Smooth muscle cell (in vitro differentiated cells): ENCODE measurements at regions not wholly inside any gene's neighbourhood (a gene's known extent, or its start where the extent isn't known, plus 50 kb on each side); places are given as distances from the start of the nearest gene placed in this dataset.

ENCODE experiments used
- DNase-seq: peaks from one replicate; lab custom pipeline; 2025; ENCODE audit not compliant: unreplicated experiment; lab: John Stamatoyannopoulos, UW
- H2AFZ ChIP-seq: fragments of 200-600 bp; sonication (generic); 2 replicates; pipeline ENCODE4 v1.6.0; 2016; ENCODE audit warnings: antibody characterized with exemption, low read depth, mild to moderate bottlenecking
- H3F3A ChIP-seq: fragments of 200-600 bp; sonication (generic); 2 replicates; pipeline ENCODE4 v1.6.0; 2017; ENCODE audit warnings: antibody characterized with exemption, low read depth
- H3K27ac ChIP-seq: fragments of 200-600 bp; sonication (generic); 2 replicates; pipeline ENCODE4 v1.5.1; 2016; ENCODE audit warnings: low read depth, mild to moderate bottlenecking
- H3K27me3 ChIP-seq: fragments of 200-600 bp; sonication (generic); 2 replicates; pipeline ENCODE4 v1.6.1; 2016; ENCODE audit warnings: low read depth, mild to moderate bottlenecking
- H3K36me3 ChIP-seq: fragments of 200-600 bp; sonication (generic); 2 replicates; pipeline ENCODE4 v1.5.1; 2016; ENCODE audit warnings: low read depth
- H3K4me1 ChIP-seq: fragments of 200-600 bp; sonication (generic); 2 replicates; pipeline ENCODE4 v1.5.1; 2016; ENCODE audit warnings: low read depth
- H3K4me2 ChIP-seq: fragments of 200-600 bp; sonication (generic); 2 replicates; pipeline ENCODE4 v1.6.0; 2016; ENCODE audit warnings: mild to moderate bottlenecking
- H3K4me3 ChIP-seq: fragments of 200-600 bp; sonication (generic); 2 replicates; pipeline ENCODE4 v1.5.1; 2016; ENCODE audit warnings: mild to moderate bottlenecking
- H3K79me2 ChIP-seq: fragments of 200-600 bp; sonication (generic); 2 replicates; pipeline ENCODE4 v1.6.0; 2016; ENCODE audit warnings: low read depth, mild to moderate bottlenecking
- H3K9ac ChIP-seq: fragments of 200-600 bp; sonication (generic); 2 replicates; pipeline ENCODE4 v1.6.0; 2016; ENCODE audit warnings: low read depth
- H3K9me3 ChIP-seq: fragments of 200-600 bp; sonication (generic); replicated peaks from 2 replicates; pipeline ENCODE4 v1.5.1; 2016; ENCODE audit warnings: low read depth
- H4K20me1 ChIP-seq: fragments of 200-600 bp; sonication (generic); 2 replicates; pipeline ENCODE4 v1.6.0; 2016; ENCODE audit warnings: low read depth
- WGBS: methylation state at CpG from one replicate; pipeline ENCODE4 v1.1.7; 2016; ENCODE audit warnings: low lambda C conversion rate; 5-methylcytosine and 5-hydroxymethylcytosine counted together
- TF ChIP-seq, protein P1 (sequence below): fragments of 200-600 bp; sonication (generic); IDR thresholded peaks from 2 replicates; pipeline ENCODE4 v1.5.1; 2017; ENCODE audit warnings: borderline replicate concordance, mild to moderate bottlenecking, antibody characterized with exemption; ENCODE audit not compliant: insufficient read depth, poor library complexity, severe bottlenecking

DNA sequence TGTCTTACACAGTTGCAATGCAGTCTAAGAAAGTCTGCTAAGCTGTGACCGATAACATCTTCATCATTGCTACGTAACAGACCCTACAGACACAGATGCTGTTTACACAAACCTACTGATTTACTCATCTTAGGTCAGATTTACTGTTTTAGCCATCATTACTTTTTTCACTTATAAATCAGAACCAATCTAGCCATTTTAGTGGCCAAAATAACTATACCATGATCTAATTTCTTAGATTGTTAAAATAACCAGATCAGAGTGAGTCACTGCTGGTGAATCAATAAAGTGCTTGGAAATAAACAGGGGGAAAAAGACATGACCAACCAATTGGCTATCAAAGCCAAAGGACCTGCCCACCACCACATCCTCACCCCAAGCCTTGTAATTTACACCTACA, 57.0 kb upstream of the FOXN3 start:
- Histone ChIP-seq H4K20me1 (no peaks in the 10 kb centered on the region), H3K4me2 (no peak overlapping the region), H3K79me2 (no peaks in the 10 kb centered on the region)

DNA sequence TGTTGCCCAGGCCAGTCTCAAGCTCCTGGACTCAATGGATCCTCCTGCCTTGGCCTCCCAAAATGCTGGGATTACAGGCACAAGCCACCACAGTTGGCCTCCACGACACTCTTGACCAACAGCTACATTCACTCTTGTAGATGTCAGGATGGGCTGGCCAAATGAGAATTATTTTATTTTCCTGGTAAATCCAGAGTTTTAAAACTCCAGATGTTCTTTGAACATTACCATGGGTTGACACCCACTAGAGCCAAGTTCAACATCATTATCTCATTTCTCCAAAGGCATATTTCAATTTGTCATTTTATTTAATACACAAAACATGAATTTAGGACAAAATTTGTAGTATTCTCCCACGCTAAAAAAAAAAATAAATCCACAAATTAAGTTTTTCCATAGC, 56.5 kb upstream of the FOXN3 start:
- no peak overlapping the region for H3K4me2 ChIP-seq
- no peak overlapping the region for H2AFZ ChIP-seq
- 99% methylated on average over 2 of the region's 2 CpGs for WGBS
- no peaks in the 10 kb centered on the region for H3F3A ChIP-seq
- TF ChIP-seq, protein P1, sequence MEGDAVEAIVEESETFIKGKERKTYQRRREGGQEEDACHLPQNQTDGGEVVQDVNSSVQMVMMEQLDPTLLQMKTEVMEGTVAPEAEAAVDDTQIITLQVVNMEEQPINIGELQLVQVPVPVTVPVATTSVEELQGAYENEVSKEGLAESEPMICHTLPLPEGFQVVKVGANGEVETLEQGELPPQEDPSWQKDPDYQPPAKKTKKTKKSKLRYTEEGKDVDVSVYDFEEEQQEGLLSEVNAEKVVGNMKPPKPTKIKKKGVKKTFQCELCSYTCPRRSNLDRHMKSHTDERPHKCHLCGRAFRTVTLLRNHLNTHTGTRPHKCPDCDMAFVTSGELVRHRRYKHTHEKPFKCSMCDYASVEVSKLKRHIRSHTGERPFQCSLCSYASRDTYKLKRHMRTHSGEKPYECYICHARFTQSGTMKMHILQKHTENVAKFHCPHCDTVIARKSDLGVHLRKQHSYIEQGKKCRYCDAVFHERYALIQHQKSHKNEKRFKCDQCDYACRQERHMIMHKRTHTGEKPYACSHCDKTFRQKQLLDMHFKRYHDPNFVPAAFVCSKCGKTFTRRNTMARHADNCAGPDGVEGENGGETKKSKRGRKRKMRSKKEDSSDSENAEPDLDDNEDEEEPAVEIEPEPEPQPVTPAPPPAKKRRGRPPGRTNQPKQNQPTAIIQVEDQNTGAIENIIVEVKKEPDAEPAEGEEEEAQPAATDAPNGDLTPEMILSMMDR: no peak
- no peaks in the 10 kb centered on the region for H3K27me3 ChIP-seq
- H3K9me3 ChIP-seq: no peaks in the 10 kb centered on the region
- DNase-seq: no peak
- no peaks in the 10 kb centered on the region for H3K36me3 ChIP-seq
- H3K27ac ChIP-seq: no peak overlapping the region
- no peaks in the 10 kb centered on the region for H4K20me1 ChIP-seq
- H3K9ac ChIP-seq: no peak overlapping the region
- no peaks in the 10 kb centered on the region for H3K4me1 ChIP-seq
- no peak overlapping the region for H3K4me3 ChIP-seq
- H3K79me2 ChIP-seq: no peaks in the 10 kb centered on the region

More for the DNA sequence above, 57.0 kb upstream of the FOXN3 start:
- Histone ChIP-seq H3K27ac (no peak overlapping the region), H3K4me1 (no peaks in the 10 kb centered on the region), H3F3A (no peaks in the 10 kb centered on the region), H3K36me3 (no peaks in the 10 kb centered on the region), H2AFZ (no peak overlapping the region), H3K9ac (no peak overlapping the region), H3K4me3 (no peak overlapping the region), H3K9me3 (no peaks in the 10 kb centered on the region), H3K27me3 (no peaks in the 10 kb centered on the region)
- DNase-seq: no peak
- TF ChIP-seq, protein P1: no peak
- 85% methylated on average over 2 of the region's 2 CpGs for WGBS

DNA sequence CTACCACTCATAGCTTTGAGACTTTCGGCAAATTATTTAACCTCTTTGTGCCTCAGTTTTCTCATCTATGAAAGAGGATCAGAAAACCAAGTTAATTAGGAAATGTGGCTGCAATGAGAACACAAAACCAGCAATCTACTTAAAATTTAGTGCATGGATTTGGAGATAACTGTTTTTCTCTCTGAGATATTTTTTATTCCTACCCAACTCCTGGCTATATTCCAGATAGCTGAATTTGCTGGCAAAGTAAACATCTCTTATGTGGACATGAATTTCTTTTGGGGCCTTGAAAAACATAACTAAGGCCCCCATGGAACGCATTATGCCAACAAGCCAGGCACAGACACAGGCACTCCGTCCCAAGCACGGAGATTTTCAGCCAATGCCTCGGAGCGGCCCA, 53.4 kb upstream of the FOXN3 start:
- no peak for DNase-seq
- Histone ChIP-seq H3K9ac (no peak overlapping the region), H3K27ac (no peak overlapping the region), H3K4me3 (no peak overlapping the region), H3K27me3 (no peaks in the 10 kb centered on the region), H3F3A (no peaks in the 10 kb centered on the region), H3K79me2 (no peaks in the 10 kb centered on the region), H3K4me2 (no peak overlapping the region), H3K4me1 (no peaks in the 10 kb centered on the region), H3K9me3 (no peaks in the 10 kb centered on the region), H3K36me3 (no peaks in the 10 kb centered on the region), H4K20me1 (no peaks in the 10 kb centered on the region), H2AFZ (no peak overlapping the region)
- 97% methylated on average over 6 of the region's 6 CpGs for WGBS
- TF ChIP-seq, protein P1: no peak
